K562 (cell line): ENCODE measurements at regions not wholly inside any gene's neighbourhood (a gene's known extent, or its start where the extent isn't known, plus 50 kb on each side); places are given as distances from the start of the nearest gene placed in this dataset.
A peak's percentile ranks its signal among the peaks of the same experiment; 100 is the strongest.

ENCODE experiments used
- ATF1 ChIP-seq, 2 experiments: fragments of 450-650 bp in 1 of 2; IDR thresholded peaks; 2 replicates each; pipeline ENCODE4 v1.6.1; 2016; ENCODE audit warnings: missing compliant biosample characterization in 1 of 2, missing genetic modification characterization in 1 of 2
- BMI1 ChIP-seq: fragments of 150-350 bp; IDR thresholded peaks from 2 replicates; pipeline ENCODE4 v1.6.1; 2014; ENCODE audit warnings: low read length
- BRD9 ChIP-seq: fragments of 450-650 bp; IDR thresholded peaks from 2 replicates; pipeline ENCODE4 v1.6.1; 2018; ENCODE audit warnings: low read depth; ENCODE audit not compliant: partially characterized antibody
- CREBBP ChIP-seq: IDR thresholded peaks from one replicate; pipeline ENCODE4 v1.6.1; 2012; ENCODE audit warnings: low read depth, mild to moderate bottlenecking, control low read depth, inconsistent platforms, low read length
- DEAF1 ChIP-seq: fragments of 450-650 bp; formaldehyde crosslinking; IDR thresholded peaks from 2 replicates; pipeline ENCODE4 v1.4.0; 2020; ENCODE audit warnings: mild to moderate bottlenecking, moderate library complexity
- DPF2 ChIP-seq: fragments of 450-650 bp; IDR thresholded peaks from 2 replicates; pipeline ENCODE4 v1.6.1; 2016
- FOXJ2 ChIP-seq: fragments of 200-800 bp; sonication (Bioruptor generic); IDR thresholded peaks from 2 replicates; pipeline ENCODE4 v1.6.1; 2016; ENCODE audit warnings: missing genetic modification characterization, missing compliant biosample characterization
- HES1 ChIP-seq: fragments of 450-650 bp; IDR thresholded peaks from 2 replicates; pipeline ENCODE4 v1.6.1; 2016; ENCODE audit warnings: low read depth, mild to moderate bottlenecking, moderate library complexity
- ILK ChIP-seq: fragments of 450-650 bp; IDR thresholded peaks from 2 replicates; pipeline ENCODE4 v1.6.1; 2016; ENCODE audit warnings: missing genetic modification characterization, low read depth, mild to moderate bottlenecking, missing compliant biosample characterization, moderate library complexity, borderline replicate concordance
- LCOR ChIP-seq: sonication (generic); formaldehyde crosslinking; IDR thresholded peaks from 2 replicates; pipeline ENCODE4 v1.8.0; 2022; ENCODE audit warnings: mild to moderate bottlenecking, missing genetic modification reagents
- MECOM ChIP-seq: fragments of 250-450 bp; sonication (Bioruptor Pico); IDR thresholded peaks from 2 replicates; pipeline ENCODE4 v1.8.0; 2022; ENCODE audit warnings: inconsistent platforms
- NFE2 ChIP-seq: IDR thresholded peaks from 2 replicates; pipeline ENCODE4 v1.6.1; 2014; ENCODE audit warnings: antibody characterized with exemption, low read depth
- PHB ChIP-seq: fragments of 250-450 bp; sonication (Bioruptor Pico); IDR thresholded peaks from 2 replicates; pipeline ENCODE4 v1.5.0; 2021
- PKNOX1 ChIP-seq: fragments of 450-650 bp; IDR thresholded peaks from 2 replicates; pipeline ENCODE4 v1.6.1; 2016
- RBFOX2 ChIP-seq: fragments of 200-400 bp; formaldehyde crosslinking; IDR thresholded peaks from 2 replicates; pipeline ENCODE4 v1.6.1; 2017; ENCODE audit warnings: low read depth, mild to moderate bottlenecking, low read length, moderate library complexity
- RBM25 ChIP-seq: fragments of 200-400 bp; formaldehyde crosslinking; IDR thresholded peaks from 2 replicates; pipeline ENCODE4 v1.6.1; 2018; ENCODE audit warnings: low read length, low read depth, moderate library complexity; ENCODE audit not compliant: severe bottlenecking
- RUNX1 ChIP-seq: sonication (generic); IDR thresholded peaks from 2 replicates; pipeline ENCODE4 v1.6.1; 2016; ENCODE audit warnings: antibody characterized with exemption, low read depth
- SNAPC5 ChIP-seq: fragments of 250-450 bp; sonication (Bioruptor Pico); IDR thresholded peaks from 2 replicates; pipeline ENCODE4 v1.8.0; 2021; ENCODE audit warnings: moderate library complexity, mild to moderate bottlenecking, inconsistent platforms
- TAF7 ChIP-seq: fragments of 450-650 bp; IDR thresholded peaks from 2 replicates; pipeline ENCODE4 v1.6.1; 2016; ENCODE audit warnings: missing genetic modification characterization, missing compliant biosample characterization
- TAL1 ChIP-seq: fragments of 450-650 bp; IDR thresholded peaks from 2 replicates; pipeline ENCODE4 v1.6.1; 2016; ENCODE audit warnings: mild to moderate bottlenecking
- ZKSCAN1 ChIP-seq: fragments of 150-350 bp; IDR thresholded peaks from 2 replicates; pipeline ENCODE4 v1.6.1; 2016; ENCODE audit warnings: low read depth, low read length
- ZNF253 ChIP-seq: fragments of 250-450 bp; sonication (Bioruptor Pico); conservative IDR thresholded peaks from 2 replicates; pipeline ENCODE4 v1.6.1; 2021; ENCODE audit warnings: mild to moderate bottlenecking
- ZNF263 ChIP-seq: sonication (generic); formaldehyde crosslinking; IDR thresholded peaks from 2 replicates; pipeline ENCODE4 v1.8.0; 2022; ENCODE audit warnings: mild to moderate bottlenecking, missing genetic modification reagents, borderline replicate concordance
- ZNF311 ChIP-seq: fragments of 250-450 bp; sonication (Bioruptor Pico); IDR thresholded peaks from 2 replicates; pipeline ENCODE4 v1.4.0; 2020; ENCODE audit warnings: mild to moderate bottlenecking, moderate library complexity
- ZNF436 ChIP-seq: fragments of 250-450, 450-650 bp; sonication (Bioruptor Pico); formaldehyde crosslinking; IDR thresholded peaks from 2 replicates; pipeline ENCODE4 v1.7.0; 2020; ENCODE audit warnings: mild to moderate bottlenecking
- ZNF695 ChIP-seq: fragments of 450-650 bp; formaldehyde crosslinking; IDR thresholded peaks from 2 replicates; pipeline ENCODE4 v1.4.0; 2020; ENCODE audit warnings: mild to moderate bottlenecking, moderate library complexity

- no peak for TF ChIP-seq ZNF695 (CRISPR knock-in tag)
- TF ChIP-seq TAL1 = no peak
- no peak for TF ChIP-seq ILK (tag)
- TF ChIP-seq RUNX1 = no peak
- TF ChIP-seq RBM25 = no peak
- TF ChIP-seq MECOM = no peak; the same call in 1 of the 2 replicates
- TF ChIP-seq BMI1 = no peak
- no peak for TF ChIP-seq FOXJ2
- no peak for TF ChIP-seq DPF2
- TF ChIP-seq ZNF436 (CRISPR knock-in tag) = no peak
- no peak for TF ChIP-seq ATF1 (CRISPR knock-in tag; IDR thresholded peaks at IDR 0.05)
- peak; percentile 86 for TF ChIP-seq ATF1 (tag; IDR thresholded peaks at IDR 0.05)
- TF ChIP-seq ZNF311 = no peak
- no peak for TF ChIP-seq ZNF253
- peak; percentile 38; the same call in 1 of the 2 replicates for TF ChIP-seq LCOR (CRISPR knock-in tag)
- TF ChIP-seq PKNOX1 = peak; percentile 31
- TF ChIP-seq PHB (CRISPR knock-in tag) = 0 out of 2 replicates have a peak, but pooled peaks have one; percentile 2
- no peak for TF ChIP-seq TAF7 (tag)
- no peak for TF ChIP-seq CREBBP
- TF ChIP-seq ZNF263 (CRISPR knock-in tag) = no peak; the same call in 1 of the 2 replicates
- 0 out of 2 replicates have a peak, but pooled peaks have one; percentile 49 for TF ChIP-seq DEAF1 (CRISPR knock-in tag)
- TF ChIP-seq NFE2 = 0 out of 2 replicates have a peak, but pooled peaks have one; percentile 15
- TF ChIP-seq SNAPC5 (CRISPR knock-in tag) = no peak
- TF ChIP-seq ZKSCAN1 = peak; percentile 22; the same call in 1 of the 2 replicates
- TF ChIP-seq RBFOX2 = no peak
- peak; percentile 83 for TF ChIP-seq BRD9
- TF ChIP-seq HES1 = no peak
Measured at GRCh38 chr6:27157459-27158315, 89.8 kb upstream of the PRSS16 start (continued).
